GM12864 (cell line): ENCODE measurements at regions not wholly inside any gene's neighbourhood (a gene's known extent, or its start where the extent isn't known, plus 50 kb on each side); places are given as distances from the start of the nearest gene placed in this dataset.

Experiments
- DNase-seq: peaks from one replicate; pipeline ENCODE4 v3.0.0-alpha.2; 2011; ENCODE audit warnings: low read depth
- H3K4me3 ChIP-seq: 2 replicates; pipeline ENCODE4 v1.5.1; 2011; ENCODE audit warnings: mild to moderate bottlenecking, low read depth, low read length, control low read depth
- CTCF ChIP-seq: IDR thresholded peaks from 2 replicates; pipeline ENCODE4 v1.5.1; 2011; ENCODE audit warnings: low read depth, mild to moderate bottlenecking, moderate library complexity, low read length, control low read depth, inconsistent platforms; ENCODE audit errors: missing control alignments

- TF ChIP-seq CTCF: no peak
- DNase-seq: no peak
- H3K4me3 ChIP-seq: no peak overlapping the region
Observed at GRCh38 chr21:27301220-27301619, 334.3 kb upstream of the ADAMTS5 start.

GRCh38 chr21:27300770-27301169, 333.9 kb upstream of the ADAMTS5 start:
- H3K4me3 ChIP-seq: no peak overlapping the region
- DNase-seq: no peak
- no peak for TF ChIP-seq CTCF

DNA sequence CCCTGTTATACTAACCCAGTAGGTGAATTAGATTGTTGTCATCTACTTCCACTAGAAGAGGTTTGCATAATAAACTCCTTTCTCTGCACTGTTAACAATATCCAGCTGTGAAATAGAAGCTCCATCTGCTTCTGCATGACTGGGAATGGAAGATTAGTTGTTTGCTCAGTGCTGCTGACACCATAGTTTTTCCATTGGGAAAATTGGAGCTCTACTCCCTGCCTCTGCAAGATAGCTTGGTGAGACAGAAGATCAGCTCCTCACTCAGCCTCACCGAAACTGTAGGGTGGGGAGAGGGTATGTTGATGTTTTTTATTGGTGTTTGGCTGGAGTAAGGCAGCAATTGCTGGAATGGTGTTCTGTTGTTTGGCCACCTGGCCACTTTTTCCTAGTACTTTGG, 331.6 kb upstream of the ADAMTS5 start:
- TF ChIP-seq CTCF: no peak
- DNase-seq: no peak
- H3K4me3 ChIP-seq: no peak overlapping the region

DNA sequence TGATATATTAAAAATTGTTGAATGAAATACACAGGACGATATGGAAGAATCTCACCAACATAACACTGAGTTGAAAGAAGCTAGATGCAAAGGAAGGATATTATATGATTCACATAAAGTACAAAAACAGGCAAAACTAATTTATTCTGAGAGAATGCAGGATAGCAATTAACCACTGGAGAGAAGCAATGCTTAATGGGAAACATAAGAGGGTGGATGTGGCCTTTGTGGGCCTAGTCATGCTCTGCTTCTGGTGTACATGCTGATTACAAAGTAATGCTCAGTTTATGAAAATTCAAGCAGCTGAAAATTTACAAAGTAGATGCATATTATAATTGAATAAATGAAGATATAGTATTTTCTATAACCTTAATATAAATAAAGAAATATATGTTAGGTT, 326.4 kb upstream of the ADAMTS5 start:
- no peak for TF ChIP-seq CTCF
- H3K4me3 ChIP-seq: no peak overlapping the region
- DNase-seq: no peak

DNA sequence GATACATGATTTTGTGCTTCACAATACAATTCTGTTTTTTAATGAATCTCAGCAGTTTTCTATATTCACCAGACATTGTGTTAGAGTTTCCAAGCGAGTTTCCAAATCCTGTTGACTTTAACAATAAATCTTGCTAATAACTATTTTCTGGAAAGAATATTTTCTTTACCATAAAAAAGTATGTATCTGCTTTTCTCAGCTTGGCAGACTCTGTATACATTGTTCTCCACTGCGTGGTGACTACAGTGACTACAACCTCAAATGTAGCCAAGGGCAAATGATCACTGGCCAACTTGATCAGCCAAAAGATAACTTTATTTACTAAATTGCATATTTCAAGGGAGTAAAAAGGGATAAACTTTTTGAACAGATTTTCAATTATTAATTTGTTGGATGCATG, 325.9 kb upstream of the ADAMTS5 start:
- DNase-seq: no peak
- no peak for TF ChIP-seq CTCF
- H3K4me3 ChIP-seq: no peak overlapping the region

DNA sequence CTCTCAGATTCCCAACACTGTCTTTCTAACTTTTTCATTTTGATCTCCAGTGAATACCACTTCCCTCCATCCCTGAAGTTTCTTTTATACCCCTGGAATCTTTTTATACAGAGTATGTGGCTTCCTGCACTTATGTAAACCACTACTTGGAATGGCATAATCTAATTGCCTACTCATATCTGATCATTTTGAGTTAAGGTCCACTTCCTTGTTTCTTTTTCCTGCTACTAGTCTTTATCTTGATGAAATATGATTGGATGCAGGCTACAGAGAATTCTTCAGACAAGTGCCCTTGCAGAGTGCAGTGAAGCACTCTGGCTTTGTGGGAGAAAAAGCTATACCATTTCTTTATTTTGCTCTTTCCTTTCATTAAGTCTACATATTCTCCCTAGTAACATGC, 325.3 kb upstream of the ADAMTS5 start:
- H3K4me3 ChIP-seq: no peak overlapping the region
- no peak for DNase-seq

More for the DNA sequence above, 325.3 kb upstream of the ADAMTS5 start:
- no peak for TF ChIP-seq CTCF
